Naive thymus-derived CD4-positive, alpha-beta T cell (primary cell): ENCODE measurements at regions not wholly inside any gene's neighbourhood (a gene's known extent, or its start where the extent isn't known, plus 50 kb on each side); places are given as distances from the start of the nearest gene placed in this dataset.
A peak's percentile ranks its signal among the peaks of the same experiment; 100 is the strongest.

Source experiments
- ATAC-seq: fragments of 150-1000 bp; cut with Tn5 transposase; 2 replicates; pipeline ENCODE4 v1.10.0; 2021; ENCODE audit warnings: mild to moderate bottlenecking, moderate library complexity
- CTCF ChIA-PET: fragments of 350-600 bp; sonication (Branson Sonifier 250); formaldehyde crosslinking; loops from one replicate; lab custom pipeline; 2021; ENCODE audit warnings: antibody characterized with exemption; lab: Charles Lee
- POLR2A ChIA-PET: fragments of 350-600 bp; sonication (Branson Sonifier 250); formaldehyde crosslinking; loops from one replicate; lab custom pipeline; 2021; ENCODE audit warnings: antibody characterized with exemption, inconsistent platforms; lab: Charles Lee
- DNase-seq, 9 donors: peaks; one replicate each; pipeline versions ENCODE4 v3.0.0 to v3.0.0-alpha.2; 2020 to 2022; ENCODE audit warnings: mixed read lengths in 1 of 9
- H3K27ac ChIP-seq: one replicate; pipeline ENCODE4 v1.7.0; 2013; ENCODE audit warnings: mild to moderate bottlenecking, low read depth, low read length, moderate library complexity
- H3K27me3 ChIP-seq, 2 donors: one replicate each; pipeline ENCODE4 v1.7.0; 2013; ENCODE audit warnings: low read length in 2 of 2, mild to moderate bottlenecking in 2 of 2, moderate library complexity in 2 of 2; ENCODE audit not compliant: control insufficient read depth in 2 of 2, insufficient read depth in 2 of 2
- H3K36me3 ChIP-seq, 3 experiments: 1 replicate in 2 of 3; 2 replicates in 1 of 3; pipeline ENCODE4 v1.7.0; 2013; ENCODE audit warnings: low read length in 3 of 3, mild to moderate bottlenecking in 3 of 3, moderate library complexity in 1 of 3; ENCODE audit not compliant: insufficient read depth in 3 of 3, control insufficient read depth in 2 of 3
- H3K4me1 ChIP-seq, 2 donors: one replicate each; pipeline ENCODE4 v1.7.0; 2013; ENCODE audit warnings: low read length in 2 of 2, mild to moderate bottlenecking in 2 of 2, moderate library complexity in 1 of 2; ENCODE audit not compliant: control insufficient read depth in 2 of 2, insufficient read depth in 2 of 2
- H3K4me3 ChIP-seq: 2 replicates; pipeline ENCODE4 v1.7.0; 2013; ENCODE audit warnings: mild to moderate bottlenecking, low read length
- H3K9me3 ChIP-seq, 3 experiments: 1 replicate in 2 of 3; 2 replicates in 1 of 3; pipeline ENCODE4 v1.7.0; 2013; ENCODE audit warnings: low read length in 3 of 3; ENCODE audit not compliant: control insufficient read depth in 2 of 3
- H3K27ac Mint-ChIP-seq, 9 donors: one replicate each; pipeline ENCODE4 v1.8.0; 2020 to 2022; ENCODE audit warnings: mixed read lengths in 9 of 9, mild to moderate bottlenecking in 8 of 9, moderate library complexity in 5 of 9, inconsistent platforms in 2 of 9
- H3K27me3 Mint-ChIP-seq, 5 donors: one replicate each; pipeline ENCODE4 v1.8.0; 2021 to 2022; ENCODE audit warnings: mixed read lengths in 5 of 5, mild to moderate bottlenecking in 1 of 5
- H3K36me3 Mint-ChIP-seq, 5 donors: one replicate each; pipeline ENCODE4 v1.8.0; 2020 to 2022; ENCODE audit warnings: mixed read lengths in 5 of 5, mild to moderate bottlenecking in 3 of 5, inconsistent platforms in 1 of 5
- H3K4me1 Mint-ChIP-seq, 7 donors: one replicate each; pipeline ENCODE4 v1.8.0; 2020 to 2022; ENCODE audit warnings: mixed read lengths in 7 of 7, mild to moderate bottlenecking in 3 of 7, inconsistent platforms in 1 of 7
- H3K4me3 Mint-ChIP-seq, 10 donors: one replicate each; pipeline ENCODE4 v1.8.0; 2020 to 2022; ENCODE audit warnings: mild to moderate bottlenecking in 10 of 10, mixed read lengths in 10 of 10, moderate library complexity in 6 of 10, inconsistent platforms in 2 of 10
- H3K9me3 Mint-ChIP-seq, 11 donors: one replicate each; pipeline ENCODE4 v1.8.0; 2020 to 2022; ENCODE audit warnings: mixed read lengths in 11 of 11, mild to moderate bottlenecking in 4 of 11, inconsistent platforms in 1 of 11, moderate library complexity in 1 of 11
- intact Hi-C, 2 donors: fragments of 100-400 bp; cut with micrococcal nuclease; formaldehyde crosslinking; loops; one replicate each; pipeline ENCODE4 v1.15.1; 2023

DNA sequence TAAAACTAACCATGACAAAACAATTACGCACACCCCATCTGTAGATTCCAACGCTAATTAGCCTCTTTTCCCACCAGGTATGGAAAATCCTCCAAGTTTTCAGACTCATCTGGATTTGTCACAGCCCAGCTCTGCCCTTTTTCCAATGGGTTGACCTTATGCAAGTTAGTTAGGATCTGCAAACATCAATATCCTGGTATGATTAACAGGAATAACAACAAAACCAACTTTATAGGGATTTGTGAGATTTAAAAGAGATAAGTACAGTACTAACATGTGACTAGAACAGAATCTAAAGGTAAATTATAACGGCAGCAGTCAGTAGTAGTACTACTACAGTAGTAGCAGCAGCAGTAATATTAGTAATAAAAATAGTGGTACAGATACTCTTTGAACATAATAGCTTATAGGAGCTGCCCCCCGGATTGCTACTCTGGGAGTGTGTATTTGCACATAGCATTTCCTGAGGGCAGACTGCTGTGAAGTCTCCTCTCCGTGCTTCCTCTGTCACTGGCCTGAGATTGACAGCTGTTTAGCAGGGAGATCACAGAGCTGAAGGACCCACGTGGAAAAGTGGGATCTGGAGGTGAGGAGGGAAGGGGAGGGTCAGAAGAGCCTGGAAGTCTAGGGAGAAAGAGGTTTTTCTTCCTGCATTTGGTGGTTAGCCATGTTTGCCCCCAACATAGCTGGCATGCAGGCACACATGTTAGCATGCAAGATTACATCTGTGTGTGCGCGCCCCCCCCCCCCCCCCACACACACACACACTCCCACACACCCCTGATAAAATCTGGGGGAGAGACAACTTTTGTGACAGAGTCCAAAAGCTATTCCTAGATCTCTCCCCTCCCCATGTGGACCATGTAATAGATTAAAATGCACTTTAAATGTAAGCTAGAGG, 73.3 kb upstream of the FAM171A1 start:
- Histone ChIP-seq H3K36me3 (no peaks in the 10 kb centered on the region), H3K27ac (no peak overlapping the region), H3K9me3 (no peaks in the 10 kb centered on the region), H3K4me3 (no peak overlapping the region), H3K4me1 (no peaks in the 10 kb centered on the region), H3K27me3 (peaks cover 0 to under 1% of the 10 kb centered on the region in 2 donors)
- intact Hi-C loops, result no loop called here
- peaks cover 0 to 3% (median 0%) of the 10 kb centered on the region in 11 donors for H3K9me3 Mint-ChIP-seq
- H3K4me1 Mint-ChIP-seq, result peaks cover 2 to 5% (median 4%) of the 10 kb centered on the region in 7 donors
- no peak for ATAC-seq
- no peak overlapping the region for H3K27ac Mint-ChIP-seq
- CTCF ChIA-PET, result no interaction called here
- no peak overlapping the region for H3K4me3 Mint-ChIP-seq
- peaks cover 12 to 35% (median 25%) of the 10 kb centered on the region in 5 donors for H3K27me3 Mint-ChIP-seq
- POLR2A ChIA-PET, result no interaction called here
- no peaks in the 10 kb centered on the region for H3K36me3 Mint-ChIP-seq
- no peak for DNase-seq

DNA sequence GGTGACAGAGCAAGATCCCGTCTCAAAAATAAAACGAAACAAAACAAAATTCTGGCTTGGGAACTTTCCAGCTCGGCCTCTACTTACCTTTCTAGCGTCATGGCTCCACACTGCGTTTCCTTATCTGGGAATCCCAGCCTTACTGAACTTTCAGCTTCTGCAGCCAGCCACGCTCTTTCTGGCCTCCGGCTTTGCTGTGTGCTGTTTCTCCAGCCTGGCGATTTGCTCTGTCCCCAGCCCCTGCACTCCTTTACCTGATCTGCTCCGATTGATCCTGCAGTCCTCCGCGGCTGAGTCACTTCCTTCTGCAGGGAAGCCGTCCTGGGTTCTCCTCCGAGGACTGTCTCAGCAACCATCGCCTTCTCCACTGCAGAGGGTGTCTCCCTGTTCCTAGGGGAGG, 71.0 kb upstream of the FAM171A1 start:
- no peak for DNase-seq
- Histone ChIP-seq H3K27me3 (peaks cover 0 to 4% of the 10 kb centered on the region in 2 donors), H3K4me3 (no peak overlapping the region), H3K9me3 (no peaks in the 10 kb centered on the region), H3K27ac (no peak overlapping the region), H3K36me3 (no peaks in the 10 kb centered on the region), H3K4me1 (no peaks in the 10 kb centered on the region)
- ChIA-PET POLR2A (no interaction called here), CTCF (no interaction called here)
- H3K27ac Mint-ChIP-seq, result no peak overlapping the region
- H3K4me3 Mint-ChIP-seq, result no peak overlapping the region
- peaks cover 0 to 3% (median 0%) of the 10 kb centered on the region in 11 donors for H3K9me3 Mint-ChIP-seq
- peaks cover 4 to 8% (median 5%) of the 10 kb centered on the region in 7 donors for H3K4me1 Mint-ChIP-seq
- no peak for ATAC-seq
- peaks cover 18 to 46% (median 26%) of the 10 kb centered on the region in 5 donors for H3K27me3 Mint-ChIP-seq
- H3K36me3 Mint-ChIP-seq, result no peaks in the 10 kb centered on the region
- intact Hi-C loops, result no loop called here

DNA sequence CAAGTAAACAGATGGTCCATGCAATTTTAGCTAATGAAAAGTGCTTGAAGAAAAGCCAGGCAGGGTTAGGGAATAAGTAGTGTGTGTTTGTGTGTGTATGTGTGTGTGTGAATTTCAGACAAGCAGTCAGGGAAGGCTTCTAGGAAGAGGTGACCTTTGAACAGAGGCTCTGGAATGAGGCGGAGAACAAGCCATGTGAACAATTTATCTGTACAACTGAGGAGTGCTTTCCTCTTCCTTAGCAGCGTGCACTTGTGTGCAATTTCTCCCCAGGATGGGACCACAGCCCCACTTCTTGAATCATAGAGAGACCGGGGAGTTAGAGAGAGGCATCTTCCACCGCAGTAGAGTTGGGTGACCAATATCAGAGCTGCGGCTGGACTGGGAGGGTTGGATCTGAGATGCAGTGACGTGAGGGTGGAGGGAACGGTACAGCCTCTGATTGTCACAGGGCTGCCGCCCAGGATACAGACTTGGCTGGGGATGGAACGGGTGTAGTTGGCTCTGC, 69.2 kb upstream of the FAM171A1 start:
- intact Hi-C loops, result no loop called here
- Histone ChIP-seq H3K27me3 (peaks cover 0 to 4% of the 10 kb centered on the region in 2 donors), H3K9me3 (no peaks in the 10 kb centered on the region), H3K4me3 (no peak overlapping the region), H3K27ac (no peak overlapping the region), H3K4me1 (no peaks in the 10 kb centered on the region), H3K36me3 (no peaks in the 10 kb centered on the region)
- no peak for ATAC-seq
- ChIA-PET CTCF (no interaction called here), POLR2A (no interaction called here)
- H3K9me3 Mint-ChIP-seq, result peaks cover 0 to 3% (median 0%) of the 10 kb centered on the region in 11 donors
- H3K36me3 Mint-ChIP-seq, result no peaks in the 10 kb centered on the region
- H3K27me3 Mint-ChIP-seq, result peaks cover 18 to 47% (median 30%) of the 10 kb centered on the region in 5 donors
- no peak for DNase-seq
- peaks cover 4 to 8% (median 5%) of the 10 kb centered on the region in 7 donors for H3K4me1 Mint-ChIP-seq
- no peak overlapping the region for H3K27ac Mint-ChIP-seq
- no peak overlapping the region for H3K4me3 Mint-ChIP-seq

- Mint-ChIP-seq H3K36me3 (no peaks in the 10 kb centered on the region), H3K27me3 (peaks cover 18 to 42% (median 32%) of the 10 kb centered on the region in 5 donors), H3K4me1 (peaks cover 4 to 12% (median 7%) of the 10 kb centered on the region in 7 donors), H3K4me3 (peak overlapping the region in 4 of 10 donors; percentile 16 to 26 (median 23)), H3K27ac (no peak overlapping the region), H3K9me3 (peaks cover 0 to 3% (median 0%) of the 10 kb centered on the region in 11 donors)
- POLR2A ChIA-PET, result no interaction called here
- Histone ChIP-seq H3K9me3 (no peaks in the 10 kb centered on the region), H3K27ac (no peak overlapping the region), H3K36me3 (no peaks in the 10 kb centered on the region), H3K27me3 (peaks cover 0 to 4% of the 10 kb centered on the region in 2 donors), H3K4me3 (no peak overlapping the region), H3K4me1 (no peaks in the 10 kb centered on the region)
- ATAC-seq (no peak), DNase-seq (no peak)
- CTCF ChIA-PET, result interaction anchor here (1.0 kb wide), 1 partner anchor 20 kb away, joined by 3 read pairs; no protein-coding TSS in a partner anchor
- intact Hi-C loops, result no loop called here
Measured at GRCh38 chr10:15439341-15439842, 68.3 kb upstream of the FAM171A1 start.

DNA sequence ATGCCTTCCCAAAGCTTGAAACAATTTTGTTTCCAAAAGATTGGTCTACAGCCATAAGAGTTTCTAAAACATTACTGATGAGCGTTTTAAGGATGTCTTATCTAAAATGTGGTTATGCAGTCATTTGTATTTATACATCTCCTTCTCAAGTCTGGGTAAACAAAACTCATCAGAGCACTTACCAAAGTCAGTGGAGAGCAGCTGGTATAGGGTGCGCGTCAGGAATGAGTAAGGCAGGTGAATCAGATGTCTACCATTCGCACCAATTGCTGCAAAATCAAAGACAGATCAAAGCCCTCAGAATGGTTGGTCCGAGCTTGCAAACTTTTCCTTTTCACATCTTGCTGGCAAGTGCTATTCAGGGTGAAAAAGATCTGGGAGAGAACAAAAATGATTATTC, 65.6 kb upstream of the FAM171A1 start:
- POLR2A ChIA-PET, result no interaction called here
- H3K4me3 Mint-ChIP-seq, result no peak overlapping the region
- ATAC-seq (no peak), DNase-seq (no peak)
- Histone ChIP-seq H3K27ac (no peak overlapping the region), H3K36me3 (no peaks in the 10 kb centered on the region), H3K4me3 (no peak overlapping the region), H3K9me3 (no peaks in the 10 kb centered on the region), H3K4me1 (no peaks in the 10 kb centered on the region), H3K27me3 (peaks cover 0 to 4% of the 10 kb centered on the region in 2 donors)
- intact Hi-C loops, result no loop called here
- H3K36me3 Mint-ChIP-seq, result no peaks in the 10 kb centered on the region
- CTCF ChIA-PET, result no interaction called here
- peaks cover 10 to 17% (median 12%) of the 10 kb centered on the region in 7 donors for H3K4me1 Mint-ChIP-seq
- peaks cover 25 to 44% (median 34%) of the 10 kb centered on the region in 5 donors for H3K27me3 Mint-ChIP-seq
- no peak overlapping the region for H3K27ac Mint-ChIP-seq
- H3K9me3 Mint-ChIP-seq, result no peaks in the 10 kb centered on the region

GRCh38 chr10:15433850-15434537, 62.9 kb upstream of the FAM171A1 start:
- H3K27me3 ChIP-seq, result peaks cover 0 to under 1% of the 10 kb centered on the region in 2 donors
- Mint-ChIP-seq H3K27ac (peak overlapping the region in 1 of 9 donors; percentile 90), H3K27me3 (peaks cover 12 to 41% (median 31%) of the 10 kb centered on the region in 5 donors), H3K4me3 (peak overlapping the region; percentile 61 to 88 (median 82)), H3K36me3 (no peaks in the 10 kb centered on the region), H3K9me3 (no peaks in the 10 kb centered on the region), H3K4me1 (peaks cover 6 to 10% (median 8%) of the 10 kb centered on the region in 7 donors)
- H3K4me3 ChIP-seq, result peak overlapping the region; percentile 19
- no peaks in the 10 kb centered on the region for H3K4me1 ChIP-seq
- no peaks in the 10 kb centered on the region for H3K9me3 ChIP-seq
- ATAC-seq, result peak; percentile 61
- intact Hi-C loops, result loop anchor here (1.0 to 5.0 kb wide), 5 partner anchors 293 to 1343 kb away; no protein-coding TSS in a partner anchor
- H3K27ac ChIP-seq, result no peak overlapping the region
- no peaks in the 10 kb centered on the region for H3K36me3 ChIP-seq
- peak in 6 of 9 donors; percentile 16 to 61 (median 52) for DNase-seq
- ChIA-PET POLR2A (no interaction called here), CTCF (interaction anchor here (0.8 kb wide), 1 partner anchor 19 kb away, joined by 3 read pairs; no protein-coding TSS in a partner anchor)
